B cell (primary cell): ENCODE measurements at regions not wholly inside any gene's neighbourhood (a gene's known extent, or its start where the extent isn't known, plus 50 kb on each side); places are given as distances from the start of the nearest gene placed in this dataset.

Source experiments
- ATAC-seq: fragments of 200-7000 bp; cut with Tn5 transposase; one replicate; pipeline ENCODE4 v1.10.0; 2021; ENCODE audit warnings: low read depth, mild to moderate bottlenecking, moderate number of reproducible peaks, moderate library complexity
- CTCF ChIA-PET: fragments of 350-600 bp; sonication (Branson Sonifier 250); formaldehyde crosslinking; loops from one replicate; lab custom pipeline; 2021; ENCODE audit warnings: antibody characterized with exemption, inconsistent platforms; lab: Charles Lee
- POLR2A ChIA-PET: fragments of 350-600 bp; sonication (Branson Sonifier 250); formaldehyde crosslinking; loops from one replicate; lab custom pipeline; 2021; ENCODE audit warnings: antibody characterized with exemption; lab: Charles Lee
- DNase-seq: peaks from one replicate; pipeline ENCODE4 v3.0.0; 2013
- H2AFZ ChIP-seq: 2 replicates; pipeline ENCODE4 v1.6.1; 2012; ENCODE audit warnings: mild to moderate bottlenecking, low read depth, low read length; ENCODE audit not compliant: insufficient read depth, poor library complexity, severe bottlenecking
- H3K27ac ChIP-seq, 2 donors: 1 replicate in 1 of 2; 2 replicates in 1 of 2; pipeline ENCODE4 v1.5.1; 2012 to 2013; ENCODE audit warnings: low read length in 2 of 2, mild to moderate bottlenecking in 2 of 2, moderate library complexity in 1 of 2
- H3K27me3 ChIP-seq, 4 experiments: fragments of 200-600 bp in 1 of 4; sonication (generic) in 1 of 4; replicated peaks in 1 of 4; 1 replicate in 2 of 4; 2 replicates in 2 of 4; pipeline versions ENCODE4 v1.6.1 to v1.7.0; 2013 to 2016; ENCODE audit warnings: low read length in 3 of 4, mild to moderate bottlenecking in 2 of 4, mixed read lengths in 1 of 4, moderate library complexity in 1 of 4; ENCODE audit not compliant: insufficient read depth in 4 of 4, control insufficient read depth in 3 of 4; ENCODE audit errors: control extremely low read depth in 1 of 4
- H3K36me3 ChIP-seq, 2 experiments: replicated peaks in 1 of 2; 1 replicate in 1 of 2; 2 replicates in 1 of 2; pipeline versions ENCODE4 v1.6.1 to v1.7.1; 2013; ENCODE audit warnings: low read length in 1 of 2; ENCODE audit not compliant: insufficient read depth in 2 of 2, control insufficient read depth in 1 of 2; ENCODE audit errors: control extremely low read depth in 1 of 2, extremely low read depth in 1 of 2
- H3K4me1 ChIP-seq, 2 donors: fragments of 200-600 bp in 1 of 2; sonication (generic) in 1 of 2; 1 replicate in 1 of 2; 2 replicates in 1 of 2; pipeline versions ENCODE4 v1.5.1 to v1.6.1; 2013 to 2017; ENCODE audit warnings: low read length in 2 of 2; ENCODE audit not compliant: control insufficient read depth in 2 of 2, insufficient read depth in 2 of 2
- H3K4me2 ChIP-seq: replicated peaks from 2 replicates; pipeline ENCODE3; 2012; ENCODE audit warnings: mild to moderate bottlenecking, low read depth, low read length; ENCODE audit not compliant: poor library complexity, severe bottlenecking
- H3K4me3 ChIP-seq, 5 experiments: fragments of 200-600 bp in 1 of 5; sonication (generic) in 1 of 5; 1 replicate in 3 of 5; 2 replicates in 2 of 5; pipeline versions ENCODE4 v1.5.1 to v1.7.0; 2011 to 2016; ENCODE audit warnings: low read length in 4 of 5, mild to moderate bottlenecking in 4 of 5, low read depth in 2 of 5, control low read depth in 1 of 5, moderate library complexity in 1 of 5; ENCODE audit not compliant: insufficient read depth in 1 of 5; ENCODE audit errors: control extremely low read depth in 1 of 5, extremely low read depth in 1 of 5
- H3K79me2 ChIP-seq: fragments of 200-600 bp; sonication (generic); one replicate; pipeline ENCODE4 v1.6.0; 2016; ENCODE audit warnings: low read length; ENCODE audit not compliant: control insufficient read depth, insufficient read depth
- H3K9ac ChIP-seq: fragments of 200-600 bp; sonication (generic); 2 replicates; pipeline ENCODE4 v1.6.1; 2017; ENCODE audit warnings: mild to moderate bottlenecking, low read length, moderate library complexity
- H3K9me3 ChIP-seq, 3 donors: one replicate each; pipeline versions ENCODE4 v1.6.1 to v1.7.1; 2013; ENCODE audit warnings: low read length in 2 of 3; ENCODE audit not compliant: control insufficient read depth in 2 of 3, insufficient read depth in 1 of 3; ENCODE audit errors: control extremely low read depth in 1 of 3
- H4K20me1 ChIP-seq: 2 replicates; pipeline ENCODE4 v1.6.0; 2012; ENCODE audit warnings: mild to moderate bottlenecking, low read length; ENCODE audit not compliant: insufficient read depth, control insufficient read depth, poor library complexity, severe bottlenecking
- H3K27ac Mint-ChIP-seq: one replicate; pipeline ENCODE4 v1.8.0; 2021; ENCODE audit warnings: mixed read lengths
- H3K27me3 Mint-ChIP-seq: one replicate; pipeline ENCODE4 v1.8.0; 2021; ENCODE audit warnings: mixed read lengths
- H3K4me1 Mint-ChIP-seq: one replicate; pipeline ENCODE4 v1.8.0; 2021; ENCODE audit warnings: mixed read lengths
- H3K4me3 Mint-ChIP-seq: one replicate; pipeline ENCODE4 v1.8.0; 2021; ENCODE audit warnings: mixed read lengths
- H3K9me3 Mint-ChIP-seq: one replicate; pipeline ENCODE4 v1.8.0; 2022; ENCODE audit warnings: mixed read lengths; ENCODE audit not compliant: insufficient read depth
- CTCF ChIP-seq: fragments of 200-600 bp; IDR thresholded peaks from one replicate; pipeline ENCODE4 v1.8.0; 2022; ENCODE audit warnings: antibody characterized with exemption, mild to moderate bottlenecking
- EZH2 ChIP-seq: IDR thresholded peaks from 2 replicates; pipeline ENCODE4 v1.6.1; 2012; ENCODE audit warnings: borderline replicate concordance, low read depth, mild to moderate bottlenecking, moderate library complexity, low read length; ENCODE audit not compliant: insufficient read depth, poor library complexity, severe bottlenecking
- WGBS: methylation state at CpG from one replicate; pipeline ENCODE4 v1.1.5; 2013; ENCODE audit warnings: missing lambda C conversion rate; ENCODE audit not compliant: insufficient coverage; 5-methylcytosine and 5-hydroxymethylcytosine counted together
- intact Hi-C: fragments of 100-400 bp; cut with micrococcal nuclease; formaldehyde crosslinking; loops from one replicate; pipeline ENCODE4 v1.10.0; 2022

GRCh38 chr13:107375701-107376340 lies 807.9 kb upstream of the ARGLU1 start:
- intact Hi-C loops: no loop called here
- ATAC-seq (no peak), DNase-seq (no peak)
- Histone ChIP-seq H4K20me1 (no peaks in the 10 kb centered on the region), H3K4me2 (no peak overlapping the region), H2AFZ (no peak overlapping the region), H3K27ac (no peak overlapping the region), H3K79me2 (no peaks in the 10 kb centered on the region), H3K9ac (no peak overlapping the region), H3K9me3 (no peaks in the 10 kb centered on the region), H3K4me1 (no peaks in the 10 kb centered on the region), H3K4me3 (no peak overlapping the region), H3K27me3 (no peaks in the 10 kb centered on the region), H3K36me3 (no peaks in the 10 kb centered on the region)
- no peak overlapping the region for H3K27ac Mint-ChIP-seq
- H3K27me3 Mint-ChIP-seq: no peaks in the 10 kb centered on the region
- H3K4me1 Mint-ChIP-seq: no peaks in the 10 kb centered on the region
- H3K4me3 Mint-ChIP-seq: no peak overlapping the region
- TF ChIP-seq CTCF (no peak), EZH2 (no peak)
- CTCF ChIA-PET: interaction anchor here (1.1 kb wide), 1 partner anchor 9 kb away, joined by 3 read pairs; no protein-coding TSS in a partner anchor
- WGBS: no CpG with 5 or more reads among the region's 4 CpGs
- H3K9me3 Mint-ChIP-seq: no peaks in the 10 kb centered on the region
- POLR2A ChIA-PET: no interaction called here

GRCh38 chr13:107374038-107374437 lies 806.1 kb upstream of the ARGLU1 start:
- H3K4me2 ChIP-seq: no peak overlapping the region
- CTCF ChIA-PET: no interaction called here
- no peak overlapping the region for H3K4me3 Mint-ChIP-seq

More at GRCh38 chr13:107374038-107374437, 806.1 kb upstream of the ARGLU1 start:
- intact Hi-C loops: no loop called here
- Histone ChIP-seq H3K36me3 (no peaks in the 10 kb centered on the region), H3K79me2 (no peaks in the 10 kb centered on the region), H3K4me3 (no peak overlapping the region), H3K9me3 (no peaks in the 10 kb centered on the region), H3K4me1 (no peaks in the 10 kb centered on the region), H3K27ac (no peak overlapping the region), H3K9ac (no peak overlapping the region), H2AFZ (no peak overlapping the region), H3K27me3 (no peaks in the 10 kb centered on the region), H4K20me1 (no peaks in the 10 kb centered on the region)
- no peak for DNase-seq
- WGBS: 100% methylated on average over 2 of the region's 2 CpGs
- POLR2A ChIA-PET: no interaction called here
- H3K9me3 Mint-ChIP-seq: no peaks in the 10 kb centered on the region
- ATAC-seq: no peak
- TF ChIP-seq CTCF (no peak), EZH2 (no peak)
- no peak overlapping the region for H3K27ac Mint-ChIP-seq
- H3K4me1 Mint-ChIP-seq: no peaks in the 10 kb centered on the region
- no peaks in the 10 kb centered on the region for H3K27me3 Mint-ChIP-seq
